Left kidney (tissue), 1 donor: ENCODE measurements at regions not wholly inside any gene's neighbourhood (a gene's known extent, or its start where the extent isn't known, plus 50 kb on each side); places are given as distances from the start of the nearest gene placed in this dataset.
"Not testable (repeated sequence)": the region's sequence is repeated elsewhere in the genome, so short reads cannot be mapped to it uniquely, and the experiment has no call there.

Source experiments
- DNase-seq: peaks from one replicate; pipeline ENCODE4 v3.0.0-alpha.2; 2013

GRCh38 chr17:15802917-15803316 is 70.8 kb downstream of the TBC1D26 start:
- DNase-seq: not testable (repeated sequence)

- not testable (repeated sequence) for DNase-seq
Observed at GRCh38 chr17:15806825-15807224, 74.7 kb downstream of the TBC1D26 start.

GRCh38 chr17:15813388-15813787 is 81.3 kb downstream of the TBC1D26 start:
- DNase-seq: not testable (repeated sequence)

GRCh38 chr17:15814003-15814402 is 81.9 kb downstream of the TBC1D26 start:
- not testable (repeated sequence) for DNase-seq

- not testable (repeated sequence) for DNase-seq
Observed at GRCh38 chr17:15817861-15818260, 85.8 kb downstream of the TBC1D26 start.

GRCh38 chr17:15822280-15822679 is 90.2 kb downstream of the TBC1D26 start:
- not testable (repeated sequence) for DNase-seq

- peak; percentile 67 for DNase-seq
Observed at GRCh38 chr17:15828727-15829314, 96.7 kb downstream of the TBC1D26 start.

GRCh38 chr17:15830221-15830620 is 98.1 kb downstream of the TBC1D26 start:
- not testable (repeated sequence) for DNase-seq

GRCh38 chr17:15831182-15831581 is 99.1 kb downstream of the TBC1D26 start:
- DNase-seq: not testable (repeated sequence)

GRCh38 chr17:15832921-15833480 is 100.9 kb downstream of the TBC1D26 start:
- DNase-seq: not testable (repeated sequence)

- DNase-seq: not testable (repeated sequence)
Observed at GRCh38 chr17:15833890-15834289, 101.8 kb downstream of the TBC1D26 start.

- not testable (repeated sequence) for DNase-seq
Observed at GRCh38 chr17:15835481-15835880, 103.4 kb downstream of the TBC1D26 start.

- DNase-seq: not testable (repeated sequence)
Observed at GRCh38 chr17:15836249-15836982, 104.3 kb downstream of the TBC1D26 start.

- DNase-seq: not testable (repeated sequence)
Observed at GRCh38 chr17:15836991-15837390, 104.9 kb downstream of the TBC1D26 start.

- peak; percentile 11 for DNase-seq
Observed at GRCh38 chr17:15847447-15848229, 97.3 kb upstream of the ADORA2B start.

- DNase-seq: not testable (repeated sequence)
Observed at GRCh38 chr17:15849054-15849453, 95.9 kb upstream of the ADORA2B start.

GRCh38 chr17:15850071-15850470 is 94.9 kb upstream of the ADORA2B start:
- DNase-seq: not testable (repeated sequence)

GRCh38 chr17:15850687-15851086 is 94.2 kb upstream of the ADORA2B start:
- not testable (repeated sequence) for DNase-seq

GRCh38 chr17:15852863-15853262 is 92.1 kb upstream of the ADORA2B start:
- DNase-seq: not testable (repeated sequence)

GRCh38 chr17:15856191-15856590 is 88.7 kb upstream of the ADORA2B start:
- DNase-seq: not testable (repeated sequence)

- not testable (repeated sequence) for DNase-seq
Observed at GRCh38 chr17:15856745-15857144, 88.2 kb upstream of the ADORA2B start.

- not testable (repeated sequence) for DNase-seq
Observed at GRCh38 chr17:15858082-15858481, 86.8 kb upstream of the ADORA2B start.
